K562 (cell line): ENCODE measurements at regions not wholly inside any gene's neighbourhood (a gene's known extent, or its start where the extent isn't known, plus 50 kb on each side); places are given as distances from the start of the nearest gene placed in this dataset.
A peak's percentile ranks its signal among the peaks of the same experiment; 100 is the strongest.

Experiments used
- ATAC-seq: fragments of 200-7000 bp; cut with Tn5 transposase; 3 replicates; pipeline ENCODE4 v1.9.1; 2020; ENCODE audit warnings: moderate library complexity
- BruUV-seq: library from RNA; stranded (reverse); fragments of 400-500 nt; replicated peaks from 2 replicates; lab custom pipeline; 2021; lab: Mats Ljungman, UMichigan
- CTCF ChIA-PET: fragments of 300-600 bp; formaldehyde crosslinking; extraction: SDS; loops from one replicate; lab custom pipeline; 2021; ENCODE audit warnings: low intra/inter-chr PET ratio; lab: Yijun Ruan, JAX
- POLR2A ChIA-PET: fragments of 300-600, 350-650 bp; sonication (Branson Sonifier 250); formaldehyde crosslinking; extraction: SDS; loops from one replicate; lab custom pipeline; 2021; ENCODE audit warnings: antibody characterized with exemption, inconsistent platforms; lab: Yijun Ruan, JAX
- DNase-seq, 4 experiments: peaks; one replicate each; pipeline versions ENCODE4 v3.0.0 to v3.0.0-alpha.2; 2011 to 2018; ENCODE audit warnings: low spot score in 3 of 4, mixed read lengths in 3 of 4; ENCODE audit errors: extremely low read depth in 1 of 4
- FAIRE-seq: peaks from 2 replicates; lab custom pipeline; 2011; peaks lifted over from hg19 to GRCh38; lab: Jason Lieb, UNC
- H2AFZ ChIP-seq: 2 replicates; pipeline ENCODE4 v1.6.0; 2011; ENCODE audit warnings: low read depth, low read length, control low read depth, inconsistent platforms
- H3K27ac ChIP-seq: fragments of 200-600 bp; 3 replicates; pipeline ENCODE4 v1.8.0; 2011; ENCODE audit warnings: low read depth, mild to moderate bottlenecking, control low read depth, inconsistent platforms, low read length, moderate library complexity, mixed read lengths; ENCODE audit errors: extremely low read depth
- H3K27me3 ChIP-seq, 2 experiments: fragments of 300-600 bp in 1 of 2; 2 replicates in 1 of 2; 3 replicates in 1 of 2; pipeline versions ENCODE4 v1.6.0 to v1.8.0; 2011; ENCODE audit warnings: inconsistent platforms in 2 of 2, low read length in 2 of 2, mild to moderate bottlenecking in 1 of 2, mixed read lengths in 1 of 2, moderate library complexity in 1 of 2; ENCODE audit not compliant: control insufficient read depth in 2 of 2, insufficient read depth in 2 of 2
- H3K36me3 ChIP-seq: fragments of 300-600 bp; 3 replicates; pipeline ENCODE4 v1.8.0; 2011; ENCODE audit warnings: mild to moderate bottlenecking, low read length, inconsistent platforms; ENCODE audit not compliant: control insufficient read depth, insufficient read depth
- H3K4me1 ChIP-seq, 2 experiments: fragments of 200-600 bp in 1 of 2; replicated peaks in 1 of 2; 2 replicates in 1 of 2; 3 replicates in 1 of 2; pipeline versions ENCODE4 v1.5.1 to v1.8.0; 2011; ENCODE audit warnings: inconsistent platforms in 2 of 2, low read length in 2 of 2, mild to moderate bottlenecking in 1 of 2, mixed read lengths in 1 of 2, moderate library complexity in 1 of 2; ENCODE audit not compliant: control insufficient read depth in 2 of 2, insufficient read depth in 2 of 2
- H3K4me2 ChIP-seq: 2 replicates; pipeline ENCODE4 v1.6.1; 2011; ENCODE audit warnings: low read length, control low read depth, inconsistent platforms, mixed read lengths; ENCODE audit not compliant: insufficient read depth
- H3K4me3 ChIP-seq: fragments of 200-600 bp; sonication (generic), shearing (Covaris generic); 2 replicates; pipeline ENCODE4 v1.5.1; 2016; ENCODE audit warnings: control low read depth, inconsistent platforms
- H3K79me2 ChIP-seq: fragments of 200-600 bp; 3 replicates; pipeline ENCODE4 v1.8.0; 2011; ENCODE audit warnings: low read length, inconsistent platforms; ENCODE audit not compliant: control insufficient read depth, insufficient read depth
- H3K9ac ChIP-seq, 2 experiments: 2 replicates each; pipeline versions ENCODE4 v1.6.0 to v1.6.1; 2011; ENCODE audit warnings: low read depth in 2 of 2, low read length in 2 of 2, control low read depth in 1 of 2, inconsistent platforms in 1 of 2, mild to moderate bottlenecking in 1 of 2, mixed read lengths in 1 of 2; ENCODE audit not compliant: insufficient read depth in 1 of 2
- H3K9me1 ChIP-seq: one replicate; pipeline ENCODE4 v1.6.0; 2011; ENCODE audit warnings: inconsistent platforms, mild to moderate bottlenecking, low read length, moderate library complexity; ENCODE audit not compliant: control insufficient read depth, insufficient read depth
- H3K9me3 ChIP-seq: replicated peaks from 2 replicates; pipeline ENCODE4 v1.5.1; 2011; ENCODE audit warnings: low read depth, low read length, inconsistent platforms; ENCODE audit not compliant: control insufficient read depth, insufficient read depth
- H4K20me1 ChIP-seq: replicated peaks from 2 replicates; pipeline ENCODE4 v1.6.1; 2011; ENCODE audit warnings: low read length, inconsistent platforms, mixed read lengths; ENCODE audit not compliant: control insufficient read depth, insufficient read depth
- ATF7 ChIP-seq: fragments of 450-650 bp; IDR thresholded peaks from 2 replicates; pipeline ENCODE4 v1.7.1; 2014; ENCODE audit warnings: mild to moderate bottlenecking, moderate library complexity
- BCOR ChIP-seq: fragments of 450-650 bp; IDR thresholded peaks from 2 replicates; pipeline ENCODE4 v1.6.1; 2016
- BHLHE40 ChIP-seq: IDR thresholded peaks from 2 replicates; pipeline ENCODE4 v1.6.1; 2011; ENCODE audit warnings: low read length, improper control_type of control experiment
- CBX3 ChIP-seq, 2 experiments: IDR thresholded peaks; 1 replicate in 1 of 2; 2 replicates in 1 of 2; pipeline ENCODE4 v1.6.1; 2012; ENCODE audit warnings: inconsistent platforms in 2 of 2, low read length in 2 of 2, borderline replicate concordance in 1 of 2, control low read depth in 1 of 2
- ESRRA ChIP-seq: fragments of 450-650 bp; IDR thresholded peaks from 2 replicates; pipeline ENCODE4 v1.6.1; 2014; ENCODE audit warnings: low read depth, mild to moderate bottlenecking, moderate library complexity, borderline replicate concordance
- EZH2 ChIP-seq: IDR thresholded peaks from 2 replicates; pipeline ENCODE4 v1.6.1; 2012; ENCODE audit warnings: low read depth, mild to moderate bottlenecking, inconsistent platforms, low read length, borderline replicate concordance
- GABPB2 ChIP-seq: fragments of 250-450 bp; sonication (Bioruptor Pico); conservative IDR thresholded peaks from 2 replicates; pipeline ENCODE4 v1.5.1; 2021; ENCODE audit warnings: mild to moderate bottlenecking
- GATA2 ChIP-seq: sonication (generic); formaldehyde crosslinking; IDR thresholded peaks from 2 replicates; pipeline ENCODE4 v1.4.0; 2020; ENCODE audit warnings: mild to moderate bottlenecking, missing genetic modification reagents
- GATAD2A ChIP-seq: fragments of 450-650 bp; IDR thresholded peaks from 2 replicates; pipeline ENCODE4 v1.6.1; 2017
- HCFC1 ChIP-seq: IDR thresholded peaks from 2 replicates; pipeline ENCODE4 v1.6.1; 2012; ENCODE audit warnings: low read depth, low read length, improper control_type of control experiment
- JUND ChIP-seq, 2 experiments: IDR thresholded peaks; 2 replicates in 1 of 2; 3 replicates in 1 of 2; pipeline ENCODE4 v1.6.1; 2011; ENCODE audit warnings: borderline replicate concordance in 2 of 2, low read depth in 2 of 2, low read length in 2 of 2, improper control_type of control experiment in 1 of 2, missing biosample characterization in 1 of 2, missing genetic modification characterization in 1 of 2, missing genetic modification reagents in 1 of 2
- KDM1A ChIP-seq, 2 experiments: fragments of 450-650 bp; IDR thresholded peaks; 2 replicates each; pipeline ENCODE4 v1.6.1; 2016; ENCODE audit warnings: mild to moderate bottlenecking in 2 of 2
- NCOA1 ChIP-seq: fragments of 450-650 bp; IDR thresholded peaks from 2 replicates; pipeline ENCODE4 v1.6.1; 2016; ENCODE audit warnings: low read depth
- POLR2G ChIP-seq: fragments of 200-400 bp; formaldehyde crosslinking; IDR thresholded peaks from 2 replicates; pipeline ENCODE4 v1.6.1; 2017; ENCODE audit warnings: low read depth, mild to moderate bottlenecking, antibody characterized with exemption, low read length, moderate library complexity
- RBM25 ChIP-seq: fragments of 200-400 bp; formaldehyde crosslinking; IDR thresholded peaks from 2 replicates; pipeline ENCODE4 v1.6.1; 2018; ENCODE audit warnings: low read length, low read depth, moderate library complexity; ENCODE audit not compliant: severe bottlenecking
- TAF9B ChIP-seq: fragments of 450-650 bp; IDR thresholded peaks from 2 replicates; pipeline ENCODE4 v1.6.1; 2018; ENCODE audit warnings: mild to moderate bottlenecking; ENCODE audit not compliant: partially characterized antibody
- TRIM28 ChIP-seq: fragments of 450-650 bp; IDR thresholded peaks from 2 replicates; pipeline ENCODE4 v1.6.1; 2017
- ZNF24 ChIP-seq: fragments of 450-650 bp; IDR thresholded peaks from 2 replicates; pipeline ENCODE4 v1.6.1; 2016
- ZNF280A ChIP-seq: fragments of 450-650 bp; IDR thresholded peaks from 2 replicates; pipeline ENCODE4 v1.6.1; 2018; ENCODE audit warnings: mild to moderate bottlenecking, low read depth; ENCODE audit not compliant: partially characterized antibody
- ZNF644 ChIP-seq: fragments of 200-800 bp; sonication (Bioruptor generic); IDR thresholded peaks from 2 replicates; pipeline ENCODE4 v1.6.1; 2016; ENCODE audit warnings: low read depth, missing genetic modification characterization, missing compliant biosample characterization
- ZNF717 ChIP-seq: fragments of 250-450 bp; sonication (Bioruptor Pico); IDR thresholded peaks from 2 replicates; pipeline ENCODE4 v1.5.0; 2021
- ZNF764 ChIP-seq: fragments of 250-450 bp; sonication (Bioruptor Pico); IDR thresholded peaks from 2 replicates; pipeline ENCODE4 v1.4.0; 2020; ENCODE audit warnings: low read depth, mild to moderate bottlenecking, moderate library complexity
- ZSCAN29 ChIP-seq: fragments of 450-650 bp; IDR thresholded peaks from 2 replicates; pipeline ENCODE4 v1.6.1; 2017
- WGBS: fragments of 100-300 bp; shearing (Covaris generic); methylation state at CpG from one replicate; pipeline ENCODE4 v1.1.6; 2016; ENCODE audit warnings: low coverage, mixed read lengths; ENCODE audit not compliant: insufficient coverage; ENCODE audit errors: missing lambda C conversion rate; 5-methylcytosine and 5-hydroxymethylcytosine counted together
- in situ Hi-C: fragments of 300-500 bp; cut with MboI; formaldehyde crosslinking; loops from 4 replicates; pipeline ENCODE4 v1.15.0; 2018; ENCODE audit warnings: inconsistent platforms, mixed read lengths
- intact Hi-C: fragments of 100-400 bp; cut with micrococcal nuclease; formaldehyde crosslinking; loops from 2 replicates; pipeline ENCODE4 v1.14.2; 2022

- TF ChIP-seq ZNF764 (CRISPR knock-in tag) (no peak), POLR2G (no peak), ZSCAN29 (no peak), TAF9B (no peak)
Measured at GRCh38 chr9:129236441-129237145, 58.5 kb upstream of the IER5L start (continued).

GRCh38 chr9:129235931-129236331 is 57.9 kb upstream of the IER5L start:
- H3K4me2 ChIP-seq = no peak overlapping the region
- ChIA-PET CTCF (no interaction called here), POLR2A (interaction anchor here (1.0 kb wide), 2 partner anchors 15 to 18 kb away, joined by 3 to 6 read pairs; no protein-coding TSS in a partner anchor)
- H3K9me1 ChIP-seq = no peaks in the 10 kb centered on the region
- no TSS peak for BruUV-seq
- no peak overlapping the region for H3K4me3 ChIP-seq
- no peaks in the 10 kb centered on the region for H3K36me3 ChIP-seq
- TF ChIP-seq GABPB2 (CRISPR knock-in tag) = no peak
- no peak for TF ChIP-seq JUND (IDR thresholded peaks at IDR 0.05; ENCODE audit: borderline replicate concordance, low read depth, low read length)
- 0 out of 3 replicates have a peak, but pooled peaks have one; percentile 30 for TF ChIP-seq JUND (tag; IDR thresholded peaks at IDR 0.05; ENCODE audit: borderline replicate concordance, low read depth, low read length)
- TF ChIP-seq ZNF24 = peak; percentile 52; the same call in 1 of the 2 replicates
- TF ChIP-seq TRIM28 = no peak
- peak; percentile 54 for TF ChIP-seq RBM25
- TF ChIP-seq ZNF280A = no peak
- peak in 1 of 2 experiments; percentile 27; a peak in 1 of 4 replicates for TF ChIP-seq KDM1A (IDR thresholded peaks at IDR 0.05)
- no peak for TF ChIP-seq ZNF717 (CRISPR knock-in tag)
- peak; percentile 68; the same call in 1 of the 2 replicates for TF ChIP-seq BCOR
- peak; percentile 83 for TF ChIP-seq ESRRA
- no peak for TF ChIP-seq EZH2
- TF ChIP-seq BHLHE40 = peak; percentile 23; the same call in 1 of the 2 replicates
- TF ChIP-seq GATAD2A = no peak
- TF ChIP-seq CBX3 (IDR thresholded peaks at IDR 0.05; ENCODE audit: borderline replicate concordance in 1 of 2, low read length in 2 of 2) = no peak
- no peak for TF ChIP-seq NCOA1
- no peak for TF ChIP-seq ZNF644 (tag)
- TF ChIP-seq HCFC1 = no peak
- peak; percentile 28; the same call in 1 of the 2 replicates for TF ChIP-seq ATF7
- TF ChIP-seq GATA2 (CRISPR knock-in tag) = no peak
- peaks cover 9 to 18% of the 10 kb centered on the region in 2 experiments; a peak in 4 of 5 replicates for H3K4me1 ChIP-seq
- no peak overlapping the region for H3K27ac ChIP-seq
- H3K27me3 ChIP-seq = no peaks in the 10 kb centered on the region
- H3K9ac ChIP-seq = peak overlapping the region in 1 of 2 experiments; percentile 20; a peak in 1 of 4 replicates
- 23% methylated on average over 7 of the region's 7 CpGs for WGBS
- no peak for DNase-seq
- no peak for ATAC-seq
- FAIRE-seq = no peak
- no peaks in the 10 kb centered on the region for H3K79me2 ChIP-seq
- H2AFZ ChIP-seq = no peak overlapping the region
- intact Hi-C loops (no loop called here), in situ Hi-C loops (no loop called here)
- H4K20me1 ChIP-seq = no peaks in the 10 kb centered on the region
- no peaks in the 10 kb centered on the region; the same call in 1 of the 2 replicates for H3K9me3 ChIP-seq
